HUDEP-2 (cell line): ENCODE measurements at regions not wholly inside any gene's neighbourhood (a gene's known extent, or its start where the extent isn't known, plus 50 kb on each side); places are given as distances from the start of the nearest gene placed in this dataset.

Experiments used
- DNase-seq, 76 experiments: peaks; one replicate each; lab custom pipeline; 2025; ENCODE audit not compliant: unreplicated experiment in 76 of 76; lab: John Stamatoyannopoulos, UW

GRCh38 chr12:113630625-113631024, 159.0 kb upstream of the LHX5 start:
- no peak for DNase-seq

- DNase-seq = no peak
Observed at GRCh38 chr12:113625499-113625898, 153.8 kb upstream of the LHX5 start.

- DNase-seq = no peak
Observed at GRCh38 chr12:113622410-113622809, 150.7 kb upstream of the LHX5 start.

GRCh38 chr12:113620437-113620976, 148.8 kb upstream of the LHX5 start:
- no peak for DNase-seq

- no peak for DNase-seq
Observed at GRCh38 chr12:113619202-113619601, 147.5 kb upstream of the LHX5 start.

GRCh38 chr12:113613414-113613813, 141.7 kb upstream of the LHX5 start:
- DNase-seq = no peak

- no peak for DNase-seq
Observed at GRCh38 chr12:113612793-113613192, 141.1 kb upstream of the LHX5 start.

GRCh38 chr12:113612076-113612728, 140.5 kb upstream of the LHX5 start:
- DNase-seq = no peak

- no peak for DNase-seq
Observed at GRCh38 chr12:113611652-113612051, 140.0 kb upstream of the LHX5 start.

GRCh38 chr12:113610698-113611097, 139.0 kb upstream of the LHX5 start:
- DNase-seq = no peak

GRCh38 chr12:113609692-113610469, 138.2 kb upstream of the LHX5 start:
- no peak for DNase-seq

GRCh38 chr12:113604666-113605065, 133.0 kb upstream of the LHX5 start:
- DNase-seq = no peak

GRCh38 chr12:113601656-113602263, 130.1 kb upstream of the LHX5 start:
- DNase-seq = peak in 10 of 76 experiments; percentile 1 to 17 (median 6)

- DNase-seq = no peak
Observed at GRCh38 chr12:113598815-113599406, 127.2 kb upstream of the LHX5 start.

- no peak for DNase-seq
Observed at GRCh38 chr12:113594967-113595366, 123.3 kb upstream of the LHX5 start.

- peak in 26 of 76 experiments; percentile 2 to 40 (median 12) for DNase-seq
Observed at GRCh38 chr12:113591480-113591974, 119.9 kb upstream of the LHX5 start.

GRCh38 chr12:113589437-113589836, 117.8 kb upstream of the LHX5 start:
- DNase-seq = no peak

GRCh38 chr12:113587720-113588119, 116.0 kb upstream of the LHX5 start:
- no peak for DNase-seq

GRCh38 chr12:113586461-113586860, 114.8 kb upstream of the LHX5 start:
- no peak for DNase-seq

GRCh38 chr12:113582521-113583218, 111.0 kb upstream of the LHX5 start:
- DNase-seq = no peak
